ENCODE measurements at regions not wholly inside any gene's neighbourhood (a gene's known extent, or its start where the extent isn't known, plus 50 kb on each side); places are given as distances from the start of the nearest gene placed in this dataset.
A peak's percentile ranks its signal among the peaks of the same experiment; 100 is the strongest.

DNA sequence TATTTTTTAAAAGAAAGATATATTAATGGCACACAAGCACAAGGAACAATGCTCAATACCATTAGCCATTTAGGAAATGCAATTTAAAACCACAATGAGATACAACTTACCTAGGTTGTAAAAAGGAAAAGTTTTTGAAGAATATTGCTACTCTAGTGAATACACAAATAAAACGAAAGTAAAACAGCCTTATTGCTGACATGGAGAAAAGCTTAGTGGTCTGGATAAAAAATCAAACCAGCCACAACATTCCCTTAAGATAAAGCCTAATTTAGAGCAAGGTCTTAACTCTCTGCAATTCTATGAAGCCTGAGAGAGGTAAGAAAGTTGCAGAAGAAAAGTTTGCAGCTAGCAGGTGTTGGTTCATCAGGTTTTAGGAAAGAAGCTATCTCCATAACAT lies 892.7 kb upstream of the ALCAM start:
- no peak for DNase-seq (ENCODE audit: low read depth in 2 of 2)
- TF ChIP-seq, protein P1, sequence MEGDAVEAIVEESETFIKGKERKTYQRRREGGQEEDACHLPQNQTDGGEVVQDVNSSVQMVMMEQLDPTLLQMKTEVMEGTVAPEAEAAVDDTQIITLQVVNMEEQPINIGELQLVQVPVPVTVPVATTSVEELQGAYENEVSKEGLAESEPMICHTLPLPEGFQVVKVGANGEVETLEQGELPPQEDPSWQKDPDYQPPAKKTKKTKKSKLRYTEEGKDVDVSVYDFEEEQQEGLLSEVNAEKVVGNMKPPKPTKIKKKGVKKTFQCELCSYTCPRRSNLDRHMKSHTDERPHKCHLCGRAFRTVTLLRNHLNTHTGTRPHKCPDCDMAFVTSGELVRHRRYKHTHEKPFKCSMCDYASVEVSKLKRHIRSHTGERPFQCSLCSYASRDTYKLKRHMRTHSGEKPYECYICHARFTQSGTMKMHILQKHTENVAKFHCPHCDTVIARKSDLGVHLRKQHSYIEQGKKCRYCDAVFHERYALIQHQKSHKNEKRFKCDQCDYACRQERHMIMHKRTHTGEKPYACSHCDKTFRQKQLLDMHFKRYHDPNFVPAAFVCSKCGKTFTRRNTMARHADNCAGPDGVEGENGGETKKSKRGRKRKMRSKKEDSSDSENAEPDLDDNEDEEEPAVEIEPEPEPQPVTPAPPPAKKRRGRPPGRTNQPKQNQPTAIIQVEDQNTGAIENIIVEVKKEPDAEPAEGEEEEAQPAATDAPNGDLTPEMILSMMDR (IDR thresholded peaks at IDR 0.05; ENCODE audit: low read depth, low read length), result no peak
- H3K4me3 ChIP-seq (replicated peaks in 1 of 2; ENCODE audit: low read depth in 2 of 2, low read length in 2 of 2), result no peak overlapping the region

DNA sequence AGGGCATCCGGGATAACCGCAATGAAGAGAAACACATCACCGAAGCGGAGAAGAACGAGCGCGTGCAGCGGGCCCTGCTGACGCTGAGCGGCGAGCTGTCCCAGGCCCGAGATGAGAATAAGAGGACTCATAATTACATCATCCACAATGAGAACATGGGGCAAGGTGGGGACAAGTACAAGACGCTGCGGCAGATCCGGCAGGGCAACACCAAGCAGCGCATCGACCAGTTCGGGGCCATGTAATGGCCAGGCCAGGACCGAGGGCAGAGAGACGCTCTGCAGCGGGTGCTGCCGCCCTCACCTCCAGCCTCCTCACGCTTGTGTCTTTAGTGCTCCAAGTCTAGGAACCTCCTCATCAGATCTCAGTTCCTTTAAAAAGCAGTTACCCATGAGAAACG lies 863.7 kb upstream of the ALCAM start:
- no peak for DNase-seq (ENCODE audit: low read depth in 2 of 2)
- no peak overlapping the region for H3K4me3 ChIP-seq (replicated peaks in 1 of 2; ENCODE audit: low read depth in 2 of 2, low read length in 2 of 2)
- TF ChIP-seq, protein P1 (IDR thresholded peaks at IDR 0.05; ENCODE audit: low read depth, low read length), result no peak

DNA sequence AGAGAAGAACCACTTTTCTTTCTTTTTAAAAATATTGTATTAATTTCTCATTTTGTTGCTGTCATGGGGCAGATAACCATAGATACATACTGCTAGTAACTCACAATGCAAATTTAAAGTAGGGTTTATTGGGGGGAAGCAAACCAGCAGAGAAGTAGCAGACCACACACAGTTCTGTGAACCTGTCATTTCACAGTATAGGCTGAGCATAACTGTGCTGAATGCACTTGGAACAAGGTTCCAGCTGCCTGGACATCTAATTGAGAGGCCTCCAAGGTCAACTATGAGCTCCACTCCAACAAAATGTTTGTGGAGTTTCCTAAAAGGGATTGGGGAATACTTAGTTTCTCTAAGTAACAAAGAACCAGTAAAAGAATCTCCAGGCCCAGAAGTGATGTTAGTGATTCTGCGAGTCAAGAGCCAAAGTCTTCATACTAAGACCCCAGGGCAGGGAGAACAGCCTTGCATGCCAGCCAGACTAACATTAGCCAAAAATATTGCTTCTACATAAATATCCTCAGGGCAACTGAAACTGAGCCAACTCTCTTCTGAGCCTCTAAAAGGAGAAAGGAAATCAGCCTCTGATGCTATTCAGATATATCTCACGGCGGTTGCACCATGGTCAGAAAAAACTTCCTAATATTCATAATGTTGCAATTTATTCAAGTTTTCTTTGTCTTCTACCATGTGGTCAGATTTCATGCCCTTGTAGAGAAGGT lies 856.4 kb upstream of the ALCAM start:
- H3K4me3 ChIP-seq (replicated peaks in 1 of 2; ENCODE audit: low read depth in 2 of 2, low read length in 2 of 2), result no peak overlapping the region
- DNase-seq (ENCODE audit: low read depth in 2 of 2), result peak in 1 of 2 donors; percentile 11
- TF ChIP-seq, protein P1 (IDR thresholded peaks at IDR 0.05; ENCODE audit: low read depth, low read length), result no peak

DNA sequence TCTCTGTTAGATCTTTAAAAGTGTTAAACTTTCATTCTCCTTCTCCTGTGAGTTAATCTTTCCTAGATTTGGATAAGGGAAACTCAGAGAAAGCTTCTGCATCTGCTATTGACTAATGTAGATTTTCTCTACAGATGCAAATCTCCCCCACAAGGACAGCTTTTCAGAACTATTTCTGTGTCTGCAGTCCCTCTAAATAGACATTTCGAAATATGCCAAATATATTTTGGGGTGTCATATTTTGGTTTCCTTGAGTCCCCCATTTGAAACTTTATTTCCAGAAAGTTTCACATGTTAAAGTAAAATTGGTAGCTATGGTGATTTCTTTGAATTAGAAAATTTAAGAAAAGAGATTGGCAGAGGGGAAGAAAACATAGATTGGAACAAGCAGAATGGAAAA lies 852.3 kb upstream of the ALCAM start:
- TF ChIP-seq, protein P1 (IDR thresholded peaks at IDR 0.05; ENCODE audit: low read depth, low read length), result no peak
- no peak for DNase-seq (ENCODE audit: low read depth in 2 of 2)

DNA sequence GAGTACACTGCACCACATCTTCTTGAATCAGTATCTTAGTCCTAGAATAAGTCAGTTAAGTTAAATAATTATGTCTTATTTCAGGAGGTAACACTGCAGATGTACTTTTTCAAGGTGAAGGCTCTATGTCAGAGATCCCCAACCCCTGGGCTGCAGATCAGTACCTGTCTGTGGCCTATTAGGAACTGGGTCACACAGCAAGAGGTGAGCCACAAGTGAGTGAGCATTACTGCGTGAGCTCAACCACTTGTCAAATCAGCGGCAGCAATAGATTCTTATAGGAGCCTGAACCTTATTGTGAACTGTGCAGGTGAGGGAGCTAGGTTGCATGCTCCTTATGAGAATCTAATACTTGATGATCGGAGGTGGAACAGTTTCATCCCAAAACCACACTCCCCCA lies 851.9 kb upstream of the ALCAM start:
- TF ChIP-seq, protein P1 (IDR thresholded peaks at IDR 0.05; ENCODE audit: low read depth, low read length), result no peak
- no peak for DNase-seq (ENCODE audit: low read depth in 2 of 2)
- no peak overlapping the region for H3K4me3 ChIP-seq (replicated peaks in 1 of 2; ENCODE audit: low read depth in 2 of 2, low read length in 2 of 2)

More for the DNA sequence above, 852.3 kb upstream of the ALCAM start:
- H3K4me3 ChIP-seq (replicated peaks in 1 of 2; ENCODE audit: low read depth in 2 of 2, low read length in 2 of 2), result no peak overlapping the region

DNA sequence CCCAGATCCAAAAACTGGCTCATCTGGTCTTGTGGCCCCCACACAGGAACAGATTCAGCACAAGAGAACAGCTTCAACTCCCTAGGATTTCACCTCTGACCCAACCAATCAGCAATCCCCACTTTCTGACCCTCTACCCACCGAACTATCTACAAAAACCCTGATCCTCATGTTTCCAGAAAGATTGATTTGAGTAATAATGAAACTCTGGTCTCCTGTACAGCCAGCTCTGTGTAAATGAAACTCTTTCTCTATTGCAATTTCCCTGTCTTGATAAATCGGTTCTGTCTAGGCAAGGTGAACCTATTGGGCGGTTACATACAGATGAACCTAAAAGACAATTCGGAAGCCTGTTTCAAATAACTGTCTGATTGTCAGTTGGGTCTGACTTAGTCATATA lies 847.6 kb upstream of the ALCAM start:
- TF ChIP-seq, protein P1 (IDR thresholded peaks at IDR 0.05; ENCODE audit: low read depth, low read length), result no peak
- no peak overlapping the region for H3K4me3 ChIP-seq (replicated peaks in 1 of 2; ENCODE audit: low read depth in 2 of 2, low read length in 2 of 2)

More for the DNA sequence above, 847.6 kb upstream of the ALCAM start:
- DNase-seq (ENCODE audit: low read depth in 2 of 2), result no peak
